ENCODE measurements at regions not wholly inside any gene's neighbourhood (a gene's known extent, or its start where the extent isn't known, plus 50 kb on each side); places are given as distances from the start of the nearest gene placed in this dataset.
"Not testable (repeated sequence)": the region's sequence is repeated elsewhere in the genome, so short reads cannot be mapped to it uniquely, and the experiment has no call there.

- no peak for DNase-seq (ENCODE audit: low read depth, low spot score)
Measured at GRCh38 chr2:78132391-78133370, 610.5 kb upstream of the LRRTM4 start.

GRCh38 chr2:78145395-78145996 is 623.3 kb upstream of the LRRTM4 start:
- DNase-seq (ENCODE audit: low read depth, low spot score): no peak

- DNase-seq (ENCODE audit: low read depth, low spot score): no peak
Measured at GRCh38 chr2:78145997-78146722, 624.0 kb upstream of the LRRTM4 start.

- no peak for DNase-seq (ENCODE audit: low read depth, low spot score)
Measured at GRCh38 chr2:78147466-78147865, 625.3 kb upstream of the LRRTM4 start.

- DNase-seq (ENCODE audit: low read depth, low spot score): no peak
Measured at GRCh38 chr2:78154586-78154985, 632.4 kb upstream of the LRRTM4 start.

GRCh38 chr2:78162202-78162601 is 640.0 kb upstream of the LRRTM4 start:
- DNase-seq (ENCODE audit: low read depth, low spot score): no peak

- not testable (repeated sequence) for DNase-seq (ENCODE audit: low read depth, low spot score)
Measured at GRCh38 chr2:78172157-78172556, 650.0 kb upstream of the LRRTM4 start.

- DNase-seq (ENCODE audit: low read depth, low spot score): no peak
Measured at GRCh38 chr2:78175645-78176044, 653.5 kb upstream of the LRRTM4 start.

- DNase-seq (ENCODE audit: low read depth, low spot score): no peak
Measured at GRCh38 chr2:78201064-78201575, 678.9 kb upstream of the LRRTM4 start.

GRCh38 chr2:78202366-78202765 is 680.2 kb upstream of the LRRTM4 start:
- no peak for DNase-seq (ENCODE audit: low read depth, low spot score)

GRCh38 chr2:78202986-78203670 is 681.0 kb upstream of the LRRTM4 start:
- DNase-seq (ENCODE audit: low read depth, low spot score): no peak

GRCh38 chr2:78218066-78218465 is 695.9 kb upstream of the LRRTM4 start:
- DNase-seq (ENCODE audit: low read depth, low spot score): no peak

GRCh38 chr2:78237704-78238103 is 715.5 kb upstream of the LRRTM4 start:
- DNase-seq (ENCODE audit: low read depth, low spot score): no peak

GRCh38 chr2:78245394-78246135 is 723.4 kb upstream of the LRRTM4 start:
- DNase-seq (ENCODE audit: low read depth, low spot score): no peak

- no peak for DNase-seq (ENCODE audit: low read depth, low spot score)
Measured at GRCh38 chr2:78251708-78252107, 729.5 kb upstream of the LRRTM4 start.

GRCh38 chr2:78260861-78261260 is 738.7 kb upstream of the LRRTM4 start:
- DNase-seq (ENCODE audit: low read depth, low spot score): no peak

GRCh38 chr2:78261454-78261853 is 739.3 kb upstream of the LRRTM4 start:
- no peak for DNase-seq (ENCODE audit: low read depth, low spot score)

GRCh38 chr2:78262089-78262488 is 739.9 kb upstream of the LRRTM4 start:
- not testable (repeated sequence) for DNase-seq (ENCODE audit: low read depth, low spot score)

GRCh38 chr2:78262713-78263375 is 740.7 kb upstream of the LRRTM4 start:
- DNase-seq (ENCODE audit: low read depth, low spot score): no peak

- DNase-seq (ENCODE audit: low read depth, low spot score): no peak
Measured at GRCh38 chr2:78263571-78263970, 741.4 kb upstream of the LRRTM4 start.
